ENCODE measurements at regions not wholly inside any gene's neighbourhood (a gene's known extent, or its start where the extent isn't known, plus 50 kb on each side); places are given as distances from the start of the nearest gene placed in this dataset.
"Not testable (repeated sequence)": the region's sequence is repeated elsewhere in the genome, so short reads cannot be mapped to it uniquely, and the experiment has no call there.

DNA sequence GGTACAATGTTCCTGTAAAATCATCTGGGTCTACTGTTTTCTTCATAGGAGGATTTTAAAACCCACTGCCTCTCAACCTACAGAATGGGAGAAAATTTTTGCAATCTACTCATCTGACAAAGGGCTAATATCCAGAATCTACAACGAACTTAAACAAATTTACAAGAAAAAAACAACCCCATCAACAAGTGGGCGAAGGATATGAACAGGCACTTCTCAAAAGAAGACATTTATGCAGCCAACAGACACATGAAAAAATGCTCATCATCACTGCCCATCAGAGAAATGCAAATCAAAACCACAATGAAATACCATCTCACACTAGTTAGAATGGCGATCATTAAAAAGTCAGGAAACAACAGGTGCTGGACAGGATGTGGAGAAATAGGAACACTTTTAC lies 83.2 kb downstream of the HMGB3 start:
- not testable (repeated sequence) for TF ChIP-seq EZH2phosphoT487 (IDR thresholded peaks at IDR 0.05; ENCODE audit: low read depth, severe bottlenecking, unreplicated experiment); EZH2 (IDR thresholded peaks at IDR 0.05; ENCODE audit: borderline replicate concordance)
- TF ChIP-seq, protein P1, sequence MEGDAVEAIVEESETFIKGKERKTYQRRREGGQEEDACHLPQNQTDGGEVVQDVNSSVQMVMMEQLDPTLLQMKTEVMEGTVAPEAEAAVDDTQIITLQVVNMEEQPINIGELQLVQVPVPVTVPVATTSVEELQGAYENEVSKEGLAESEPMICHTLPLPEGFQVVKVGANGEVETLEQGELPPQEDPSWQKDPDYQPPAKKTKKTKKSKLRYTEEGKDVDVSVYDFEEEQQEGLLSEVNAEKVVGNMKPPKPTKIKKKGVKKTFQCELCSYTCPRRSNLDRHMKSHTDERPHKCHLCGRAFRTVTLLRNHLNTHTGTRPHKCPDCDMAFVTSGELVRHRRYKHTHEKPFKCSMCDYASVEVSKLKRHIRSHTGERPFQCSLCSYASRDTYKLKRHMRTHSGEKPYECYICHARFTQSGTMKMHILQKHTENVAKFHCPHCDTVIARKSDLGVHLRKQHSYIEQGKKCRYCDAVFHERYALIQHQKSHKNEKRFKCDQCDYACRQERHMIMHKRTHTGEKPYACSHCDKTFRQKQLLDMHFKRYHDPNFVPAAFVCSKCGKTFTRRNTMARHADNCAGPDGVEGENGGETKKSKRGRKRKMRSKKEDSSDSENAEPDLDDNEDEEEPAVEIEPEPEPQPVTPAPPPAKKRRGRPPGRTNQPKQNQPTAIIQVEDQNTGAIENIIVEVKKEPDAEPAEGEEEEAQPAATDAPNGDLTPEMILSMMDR (IDR thresholded peaks at IDR 0.05; ENCODE audit: poor library complexity), result not testable (repeated sequence)
